ENCODE measurements at regions not wholly inside any gene's neighbourhood (a gene's known extent, or its start where the extent isn't known, plus 50 kb on each side); places are given as distances from the start of the nearest gene placed in this dataset.
"Not testable (repeated sequence)": the region's sequence is repeated elsewhere in the genome, so short reads cannot be mapped to it uniquely, and the experiment has no call there.

DNA sequence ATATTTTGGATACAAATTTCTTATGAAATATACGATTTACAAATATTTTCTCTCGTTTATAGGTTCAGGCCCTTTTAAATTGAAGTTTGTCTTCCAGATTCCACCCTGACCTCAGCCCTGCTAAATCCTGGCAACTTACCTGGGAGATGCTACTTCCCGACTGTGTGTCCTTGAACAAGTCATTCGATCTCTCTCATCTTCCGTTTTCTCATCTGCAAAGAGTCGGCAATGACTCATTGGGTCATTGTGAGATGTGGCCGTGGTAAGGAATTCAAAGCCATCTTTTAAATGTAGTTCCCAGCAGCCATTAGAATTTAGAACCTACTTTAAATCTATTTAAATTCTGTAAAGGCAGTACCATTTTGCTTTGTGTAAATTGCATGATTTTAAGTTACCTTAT is 72.5 kb downstream of the LHX2 start:
- DNase-seq (ENCODE audit: low read depth), result no peak

DNA sequence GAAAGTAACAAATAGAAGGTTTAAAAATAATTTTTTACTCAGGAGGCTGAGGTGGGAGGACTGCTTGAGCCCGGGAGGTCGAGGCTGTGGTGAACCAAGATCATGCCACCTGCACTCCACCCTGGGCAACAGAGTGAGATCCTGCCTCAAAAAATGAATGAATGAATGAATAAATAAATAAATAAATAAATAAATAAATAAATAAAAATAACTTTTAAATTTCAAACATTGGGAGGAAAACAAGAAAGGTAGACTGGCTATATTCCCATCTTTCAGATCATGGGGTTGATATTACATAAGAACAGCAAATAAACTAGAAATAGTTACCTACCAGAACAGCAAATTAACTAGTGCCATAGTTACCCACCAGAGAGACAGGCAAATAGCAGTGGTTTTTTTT is 75.7 kb downstream of the LHX2 start:
- DNase-seq (ENCODE audit: low read depth), result no peak

DNA sequence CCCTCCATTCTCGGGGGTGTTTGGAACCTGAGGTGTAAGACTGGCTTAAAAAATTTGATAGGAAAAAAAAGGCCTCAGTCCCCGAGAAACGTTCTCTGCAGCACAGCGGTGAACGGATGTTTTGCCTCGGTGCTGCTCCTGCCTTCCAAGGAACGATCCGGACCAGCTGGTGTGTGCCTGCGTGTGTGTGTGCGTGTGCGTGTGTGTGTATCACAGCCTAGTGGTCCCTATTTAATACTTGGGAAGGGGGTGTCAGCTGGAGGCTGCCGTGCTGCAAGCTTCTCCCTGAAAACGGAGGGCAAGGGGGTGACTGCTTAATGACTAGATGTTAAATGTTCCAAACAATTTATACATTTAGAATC is 76.9 kb downstream of the LHX2 start:
- DNase-seq (ENCODE audit: low read depth), result no peak

DNA sequence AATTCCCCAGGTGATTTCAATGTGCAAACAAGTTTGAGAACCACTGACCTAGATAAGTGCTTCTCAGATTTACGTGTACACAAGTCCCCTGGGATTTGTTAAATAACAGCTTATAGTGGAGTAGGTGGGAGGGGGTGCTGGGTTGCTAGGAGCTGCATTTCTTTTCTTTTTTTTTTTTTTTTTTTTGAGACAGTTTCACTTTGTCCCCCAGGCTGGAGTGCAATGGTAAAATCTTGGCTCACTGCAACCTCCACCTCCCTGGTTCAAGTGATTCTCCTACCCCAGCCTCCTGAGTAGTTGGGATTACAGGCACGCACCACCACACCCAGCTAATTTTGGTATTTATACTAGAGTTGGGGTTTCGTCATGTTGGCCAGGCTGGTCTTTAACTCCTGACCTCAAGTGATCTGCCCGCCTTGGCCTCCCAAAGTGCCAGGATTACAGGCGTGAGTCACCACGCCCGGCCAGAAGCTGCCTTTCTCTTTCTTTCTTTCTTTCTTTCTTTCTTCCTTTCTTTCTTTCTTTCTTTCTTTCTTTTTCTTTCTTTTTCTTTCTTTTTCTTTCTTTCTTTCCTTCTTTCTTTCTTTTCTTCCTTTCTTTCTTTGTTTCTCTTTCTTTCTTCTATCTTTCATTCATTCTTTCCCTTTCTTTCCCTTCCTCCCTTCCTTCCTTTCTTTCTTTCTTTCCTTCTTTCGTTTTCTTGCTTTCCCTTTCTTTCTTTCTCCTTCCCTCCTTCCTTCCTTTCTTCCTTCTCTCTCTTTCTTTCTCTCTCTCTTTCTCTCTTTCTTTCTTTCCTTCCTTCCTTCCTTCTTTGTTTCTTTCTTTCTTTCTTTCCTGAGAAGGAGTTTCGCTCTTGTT is 78.3 kb downstream of the LHX2 start:
- DNase-seq (ENCODE audit: low read depth), result not testable (repeated sequence)

DNA sequence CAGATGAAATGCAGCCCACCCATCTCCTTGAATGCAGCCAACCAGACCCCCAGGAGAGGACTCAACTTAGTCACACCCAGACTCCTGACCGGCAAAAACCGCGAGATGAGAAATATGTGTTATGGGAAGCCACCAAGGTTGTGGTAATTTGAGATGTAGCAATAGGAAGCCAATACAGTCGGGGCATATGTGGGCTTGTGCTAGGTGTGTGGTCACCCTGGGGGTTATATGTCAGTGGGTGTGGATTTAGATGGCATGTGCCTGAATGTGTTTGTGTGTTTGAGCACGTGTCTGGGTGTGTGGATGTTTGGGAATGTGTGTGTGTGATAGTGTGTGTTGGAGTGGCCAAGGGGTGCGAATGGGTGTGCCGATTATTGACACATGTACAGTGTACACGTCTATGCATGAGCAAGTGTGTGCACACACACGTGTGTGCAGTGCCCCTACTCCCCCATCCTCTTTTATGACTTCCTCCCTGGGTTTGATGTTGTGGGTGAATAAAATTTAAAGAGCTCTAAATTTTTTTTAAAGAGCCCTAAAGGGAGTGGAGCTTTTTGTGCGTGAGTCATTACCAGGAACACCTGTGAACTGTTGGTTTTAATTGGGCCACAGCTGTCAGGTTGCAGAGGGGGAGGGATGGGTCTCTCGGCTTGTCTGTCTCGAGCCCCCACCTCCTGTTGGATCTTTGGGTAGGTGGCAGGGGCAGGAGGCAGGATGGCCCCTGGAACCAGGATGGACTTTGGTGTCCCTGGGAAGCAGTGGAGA is 86.8 kb downstream of the LHX2 start:
- no peak for DNase-seq (ENCODE audit: low read depth)

DNA sequence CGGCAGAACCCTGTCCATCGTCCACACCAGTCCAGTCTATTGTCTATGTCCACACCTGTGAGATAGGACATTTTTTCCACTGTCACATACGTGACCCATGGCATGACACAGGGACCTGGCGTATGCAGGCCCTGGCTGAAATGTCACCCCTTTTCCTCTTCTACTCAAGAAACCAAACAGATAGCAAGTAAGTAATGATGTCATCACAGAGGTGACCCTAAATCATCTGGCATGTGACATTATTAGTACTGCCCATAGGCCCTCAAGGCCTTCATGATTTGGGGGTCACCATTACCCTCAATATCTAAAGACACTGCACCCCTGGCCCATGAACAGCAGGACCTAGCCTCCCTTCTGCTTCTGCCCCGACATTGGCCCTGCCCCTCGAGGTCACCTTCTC is 88.3 kb downstream of the LHX2 start:
- DNase-seq (ENCODE audit: low read depth), result no peak

DNA sequence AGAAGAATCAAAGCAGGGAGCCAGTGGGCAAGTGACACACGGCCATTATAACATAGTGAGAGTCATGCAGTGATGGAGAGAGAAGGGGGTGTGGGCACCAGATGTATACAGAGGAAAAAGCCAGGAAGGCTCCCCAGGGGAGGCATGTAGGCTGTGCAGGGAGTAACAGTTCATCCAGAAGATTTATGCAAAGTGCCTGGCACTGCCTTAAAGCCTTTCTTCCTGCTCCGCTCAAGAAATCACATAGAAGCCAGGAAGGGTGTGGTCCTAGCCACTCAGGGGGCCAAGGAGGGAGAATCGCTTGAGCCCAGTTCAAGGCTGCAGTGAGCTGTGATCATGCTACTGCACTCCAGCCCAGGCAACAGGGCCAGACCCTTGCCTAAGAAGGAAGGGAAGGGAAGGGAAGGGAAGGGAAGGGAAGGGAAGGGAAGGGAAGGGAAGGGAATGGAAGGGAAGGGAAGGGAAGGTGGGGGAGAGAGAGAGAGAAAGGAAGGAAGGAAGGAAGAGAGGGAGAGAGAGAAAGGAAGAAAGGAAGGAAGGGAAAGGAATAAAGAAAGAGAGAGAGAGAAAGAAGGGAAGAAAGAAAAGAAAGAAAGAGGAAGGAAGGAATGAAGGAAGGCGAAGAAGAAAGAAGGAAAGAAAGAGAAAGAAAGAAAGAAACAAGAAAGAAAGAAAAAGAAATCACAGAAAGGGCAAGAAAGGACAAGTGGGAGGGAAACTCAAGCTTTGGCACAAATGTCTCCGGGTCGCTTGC is 89.8 kb downstream of the LHX2 start:
- DNase-seq (ENCODE audit: low read depth), result no peak

DNA sequence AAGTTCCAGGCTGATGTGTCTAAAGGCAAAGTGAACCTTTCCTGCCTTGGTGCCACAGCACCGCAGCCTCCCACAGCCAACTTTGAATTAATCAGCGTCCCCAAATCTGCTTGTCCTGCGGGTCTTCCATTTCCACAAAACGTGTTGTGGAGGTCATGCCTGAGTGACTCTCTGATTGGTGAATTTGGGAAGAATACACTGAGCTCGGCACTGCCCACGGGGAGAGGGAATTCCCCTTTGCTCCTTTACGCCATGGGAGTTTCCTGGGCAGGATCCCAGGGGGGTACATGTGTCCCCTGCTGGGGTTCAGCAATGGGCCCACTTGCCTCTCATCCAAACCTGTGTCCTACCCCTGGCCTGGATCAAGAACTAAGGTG is 90.4 kb downstream of the LHX2 start:
- no peak for DNase-seq (ENCODE audit: low read depth)

DNA sequence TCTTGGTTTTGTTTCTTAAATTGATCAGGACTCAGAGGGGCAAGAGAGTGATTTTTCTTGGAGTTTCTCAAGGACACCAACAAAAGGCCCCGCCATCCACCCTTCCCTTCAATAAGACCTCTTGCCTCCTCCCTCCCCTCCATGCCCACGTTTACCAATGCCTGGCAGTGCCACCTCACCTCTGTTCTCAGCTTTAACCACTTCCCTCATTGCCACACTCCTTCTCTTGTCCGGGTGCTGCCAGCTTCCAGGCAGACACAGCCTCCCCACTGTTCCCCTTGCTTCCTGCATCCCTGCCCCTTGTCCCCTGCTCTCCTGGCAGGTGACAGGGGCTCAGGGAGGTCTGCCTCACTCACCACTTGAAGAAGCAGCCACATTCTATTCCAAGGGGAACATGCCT is 90.8 kb downstream of the LHX2 start:
- no peak for DNase-seq (ENCODE audit: low read depth)

DNA sequence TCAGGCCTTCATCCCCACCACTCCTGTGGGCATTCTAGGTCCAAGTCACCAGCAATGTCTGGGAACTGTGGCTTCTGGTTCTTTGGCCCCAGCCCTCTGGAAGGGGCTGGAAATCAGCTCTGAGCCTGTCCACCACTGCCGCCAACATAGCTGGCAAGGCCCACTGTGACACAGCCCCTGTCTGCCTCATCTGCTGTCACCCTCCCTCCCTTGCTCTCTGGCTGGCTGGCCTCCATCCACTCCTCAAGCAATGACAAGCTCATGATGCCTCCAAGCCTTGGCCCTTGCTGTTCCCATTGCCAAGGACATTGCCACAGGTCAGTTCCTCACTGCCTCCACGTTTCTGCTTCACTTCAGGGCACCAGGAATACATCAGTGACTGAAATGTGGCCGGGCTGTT is 93.7 kb downstream of the LHX2 start:
- DNase-seq (ENCODE audit: low read depth), result no peak

DNA sequence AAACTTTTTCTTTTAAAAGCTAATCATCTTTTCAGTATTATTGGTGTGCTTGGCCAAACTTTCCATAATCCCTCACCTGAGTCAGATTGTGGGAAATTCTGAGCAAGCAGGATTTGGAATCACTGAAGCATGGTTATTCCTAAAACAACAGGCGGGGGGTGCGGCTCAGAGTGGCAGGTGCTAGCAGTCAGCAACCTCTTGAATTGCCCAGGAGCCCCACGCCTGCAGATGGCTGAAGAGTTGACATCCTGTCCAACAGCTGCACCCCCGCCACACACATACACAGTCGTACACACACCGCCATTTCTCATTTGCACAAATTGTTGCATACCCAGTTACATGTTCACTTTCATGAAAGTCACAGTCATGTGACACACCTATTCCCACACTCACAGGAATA is 96.6 kb downstream of the LHX2 start:
- no peak for DNase-seq (ENCODE audit: low read depth)

DNA sequence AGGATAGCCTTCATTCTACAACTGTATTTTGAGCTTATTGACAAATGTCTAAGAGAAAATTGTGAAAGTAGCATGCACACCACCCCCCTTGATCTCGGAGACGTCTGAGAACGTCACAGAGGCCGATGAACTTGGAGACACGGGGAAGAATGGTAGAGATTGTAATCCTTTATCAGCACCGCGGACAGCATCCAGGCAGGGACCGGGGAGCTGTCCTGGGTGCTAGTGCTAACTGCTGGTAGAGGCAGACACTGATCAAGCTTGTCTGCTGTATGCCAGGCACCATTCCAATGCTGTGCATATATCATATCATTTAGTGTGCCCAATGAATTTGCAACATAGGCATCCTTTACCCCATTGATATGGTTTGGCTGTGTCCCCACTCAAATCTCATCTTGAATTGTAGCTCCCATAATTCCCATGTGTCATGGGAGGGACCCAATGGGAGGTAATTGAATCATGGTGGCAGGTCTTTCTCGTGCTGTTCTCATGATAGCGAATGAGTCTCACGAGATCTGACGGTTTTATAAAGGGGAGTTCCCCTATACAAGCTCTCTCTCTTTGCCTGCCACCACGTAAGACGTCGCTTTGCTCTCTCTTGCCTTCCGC is 98.8 kb downstream of the LHX2 start:
- no peak for DNase-seq (ENCODE audit: low read depth)

DNA sequence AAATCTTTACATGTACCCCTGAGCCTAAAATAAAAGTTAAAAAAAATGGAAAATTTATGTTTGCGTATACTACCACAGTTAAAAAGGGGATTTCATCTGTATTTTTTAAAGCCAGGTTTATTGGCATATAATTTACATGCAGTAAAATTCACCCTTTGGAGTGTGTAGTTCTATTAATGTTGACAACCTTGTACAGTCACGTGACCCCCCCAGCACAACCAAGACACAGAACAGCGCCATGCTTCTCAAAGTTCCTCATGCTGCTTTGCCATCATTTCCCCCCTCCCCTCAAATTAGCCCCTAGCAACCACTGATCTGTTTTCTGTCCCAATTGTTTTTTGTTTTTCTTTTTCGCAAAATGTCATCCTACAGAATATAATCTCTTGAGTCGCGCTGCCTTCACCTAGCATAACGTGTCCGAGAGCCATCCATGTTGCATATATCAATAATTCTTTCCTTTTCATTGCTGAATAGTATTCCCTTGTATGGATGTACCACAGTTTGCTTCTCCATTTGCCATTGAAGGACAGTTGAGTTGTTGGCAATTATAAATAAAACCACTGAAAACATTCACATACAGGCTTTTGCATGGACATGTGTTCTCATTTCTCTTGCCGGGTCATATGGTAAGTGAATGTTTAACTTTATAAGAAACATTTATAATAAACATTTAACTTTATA is 105.3 kb downstream of the LHX2 start:
- no peak for DNase-seq (ENCODE audit: low read depth)

DNA sequence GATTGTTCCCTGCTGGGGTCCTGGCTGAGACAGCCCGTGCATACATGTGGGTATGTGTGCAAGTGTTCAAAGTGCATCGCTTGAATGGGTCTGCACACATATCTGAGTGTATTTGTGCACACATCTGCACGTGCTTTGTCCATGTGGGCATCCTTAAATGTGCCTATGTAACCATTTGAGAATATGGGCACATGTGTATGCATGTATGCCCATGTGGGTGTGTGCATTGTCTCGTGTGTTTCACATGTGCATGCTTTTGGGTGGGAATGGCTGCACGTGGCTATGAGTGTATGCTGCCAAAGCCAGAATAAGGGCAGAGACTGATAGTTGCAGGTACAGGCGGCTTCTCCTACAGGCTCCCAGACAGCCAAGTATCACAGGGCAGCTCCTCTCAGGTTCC is 107.3 kb downstream of the LHX2 start:
- no peak for DNase-seq (ENCODE audit: low read depth)

DNA sequence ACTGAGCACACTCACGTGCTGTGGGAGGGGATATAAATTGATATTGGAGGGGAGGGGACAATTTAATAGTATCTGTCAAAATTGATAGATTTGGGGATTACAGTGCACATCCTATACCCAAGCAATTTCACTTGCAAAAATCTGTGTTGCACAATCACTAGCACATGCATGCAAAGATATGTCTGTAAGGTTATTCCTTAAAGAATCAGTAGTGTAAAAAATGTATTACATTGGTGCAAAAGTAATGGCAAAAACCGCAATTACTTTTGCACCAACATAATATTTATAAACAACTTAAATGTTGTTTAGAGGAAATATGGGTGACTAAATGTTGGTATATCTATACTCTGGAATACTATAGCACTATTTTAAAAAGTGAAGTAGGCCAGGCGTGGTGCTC is 108.7 kb downstream of the LHX2 start:
- DNase-seq (ENCODE audit: low read depth), result no peak

DNA sequence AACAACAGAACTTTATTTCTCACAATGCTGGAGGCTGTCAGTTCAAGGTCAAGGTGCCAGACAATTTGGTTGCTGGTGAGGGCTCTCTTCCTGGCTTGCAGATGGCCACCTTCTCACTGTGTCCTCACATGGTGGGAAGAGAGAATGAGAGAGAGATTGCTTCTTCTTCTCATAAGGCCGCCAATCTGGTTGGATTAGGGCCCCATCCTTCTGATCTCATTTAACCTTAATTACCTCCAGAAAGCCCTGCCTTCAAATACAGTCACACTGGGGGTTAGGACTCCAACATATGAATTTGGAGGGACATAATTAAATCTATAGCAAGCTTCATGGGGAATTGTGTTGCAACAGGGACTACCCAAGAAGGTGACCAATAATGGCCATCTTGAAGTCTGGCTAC is 110.2 kb downstream of the LHX2 start:
- no peak for DNase-seq (ENCODE audit: low read depth)

DNA sequence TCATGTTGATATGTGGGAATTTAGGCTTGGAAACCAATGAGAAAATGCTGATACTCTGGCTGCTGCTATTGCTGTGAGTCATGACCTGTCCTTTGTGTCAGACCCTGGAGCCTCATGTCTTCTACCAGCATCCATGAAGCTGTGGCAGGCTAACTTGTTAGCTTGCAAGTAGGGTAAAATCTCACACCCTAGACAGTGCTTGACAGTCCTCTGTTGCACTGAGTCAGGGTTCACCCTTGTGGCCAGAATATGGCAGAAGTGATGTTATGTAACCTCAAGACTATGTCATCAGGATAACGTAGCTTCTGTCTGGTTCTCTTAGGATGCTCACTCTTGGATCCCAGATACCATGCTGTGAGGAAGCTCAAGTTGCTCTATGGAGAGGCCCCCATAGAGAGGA is 110.8 kb downstream of the LHX2 start:
- no peak for DNase-seq (ENCODE audit: low read depth)

DNA sequence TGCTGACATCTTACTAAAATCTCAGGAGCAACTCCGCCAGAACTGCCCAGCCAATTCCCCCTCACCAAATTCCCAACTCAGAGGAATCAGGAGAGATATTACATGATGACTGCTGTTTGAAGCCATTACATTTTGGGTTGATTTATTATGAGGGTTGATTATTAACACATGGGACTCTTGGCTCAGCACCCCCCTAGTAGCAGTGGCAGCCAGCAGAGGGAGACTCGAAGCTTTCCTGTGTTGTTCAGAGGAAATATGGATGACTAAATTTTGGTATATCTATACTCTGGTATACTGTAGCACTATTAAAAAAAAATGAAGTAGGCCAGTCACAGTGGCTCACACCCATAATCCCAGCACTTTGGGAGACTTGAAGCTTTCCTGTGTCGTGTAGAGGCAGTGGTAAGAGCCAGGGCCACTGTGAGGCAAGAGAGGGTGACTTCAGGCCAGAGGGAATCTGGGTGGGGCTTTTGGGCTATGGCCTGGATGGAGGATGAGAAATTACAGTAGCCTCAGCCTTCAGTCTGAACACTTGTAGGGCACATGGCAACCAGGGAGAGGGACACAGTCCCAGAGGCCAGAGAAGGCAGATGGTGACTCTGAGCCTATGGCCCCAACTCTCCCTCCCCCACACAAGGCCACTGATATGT is 111.4 kb downstream of the LHX2 start:
- DNase-seq (ENCODE audit: low read depth), result peak; percentile 45

DNA sequence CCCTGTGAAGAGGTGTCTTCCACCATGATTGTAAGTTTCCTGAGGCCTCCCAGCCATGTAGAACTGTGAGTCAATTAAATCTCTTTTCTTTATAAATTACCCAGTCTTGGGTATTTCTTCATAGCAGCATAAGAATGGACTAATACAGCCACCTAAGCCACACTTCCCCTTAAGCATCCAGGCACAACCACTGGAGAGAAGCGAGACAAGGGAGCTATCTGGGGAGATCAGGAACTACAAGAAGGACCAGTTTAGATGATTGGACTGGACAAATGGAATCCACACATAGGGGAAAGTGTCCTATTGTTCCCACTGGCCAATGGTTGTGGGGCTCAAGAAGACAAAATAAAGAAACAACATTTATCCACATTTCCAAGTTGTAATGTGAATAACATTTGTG is 112.1 kb downstream of the LHX2 start:
- not testable (repeated sequence) for DNase-seq (ENCODE audit: low read depth)

DNA sequence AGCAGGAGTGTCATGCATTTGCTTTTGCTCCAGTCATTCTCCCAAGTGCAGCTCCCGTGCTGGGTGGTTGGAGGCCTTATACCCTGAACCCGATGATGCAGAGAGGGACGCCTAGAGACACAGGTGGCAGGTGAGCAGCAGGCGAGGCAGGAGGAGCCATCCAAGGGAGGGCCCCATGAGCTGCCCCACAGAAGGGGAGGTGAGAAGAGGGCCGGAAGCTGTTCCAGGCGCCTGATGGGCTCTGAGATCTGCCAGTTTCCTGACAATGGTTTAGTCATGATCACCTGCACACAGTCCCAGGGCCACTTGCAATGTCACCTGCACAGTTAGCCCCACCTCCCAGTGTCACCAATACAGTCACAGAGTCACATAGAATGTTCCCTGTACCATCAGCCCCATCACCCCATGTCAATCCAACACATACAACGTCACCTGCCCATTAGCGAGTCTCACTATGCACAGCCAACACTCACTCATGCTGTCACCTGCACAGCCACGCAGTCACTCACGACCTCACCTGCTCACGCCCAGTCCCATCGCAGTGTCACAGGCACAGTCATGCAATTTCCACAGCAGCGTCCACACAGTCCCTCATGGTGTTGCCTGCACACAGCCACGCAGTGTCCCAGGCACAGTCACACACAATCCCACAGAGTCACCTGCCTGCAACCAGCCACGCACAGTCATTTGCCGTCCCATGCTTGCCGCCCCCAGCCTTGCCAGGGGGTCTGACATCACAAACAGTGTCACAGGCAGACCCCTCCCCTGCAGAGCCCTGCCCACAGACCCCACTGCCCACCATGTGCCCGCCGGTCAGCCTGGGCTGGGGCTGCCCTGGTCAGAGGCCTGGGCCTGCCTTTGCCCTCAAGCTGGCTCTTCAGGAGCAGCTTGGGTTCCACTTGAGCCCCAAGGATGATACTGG is 113.4 kb downstream of the LHX2 start:
- no peak for DNase-seq (ENCODE audit: low read depth)

DNA sequence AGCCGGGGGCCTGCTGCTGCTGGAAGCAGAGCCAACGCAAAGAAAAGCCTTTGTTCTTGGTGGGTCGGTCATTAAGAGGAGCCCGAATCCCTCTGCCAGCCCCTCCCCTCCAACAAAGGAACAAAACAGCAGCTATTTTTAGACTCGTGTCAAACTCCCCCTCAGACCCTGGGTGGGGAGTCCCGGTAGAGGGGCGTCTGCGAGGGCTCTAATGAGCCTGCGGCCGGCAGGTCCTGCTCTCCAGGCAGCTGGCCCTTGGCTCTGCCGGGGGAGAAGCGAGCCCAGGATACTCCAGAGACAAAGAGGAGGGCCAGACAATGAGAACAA is 114.0 kb downstream of the LHX2 start:
- DNase-seq (ENCODE audit: low read depth), result no peak

Measured in HS-5 (cell line).